GM12873 (cell line): ENCODE measurements at regions not wholly inside any gene's neighbourhood (a gene's known extent, or its start where the extent isn't known, plus 50 kb on each side); places are given as distances from the start of the nearest gene placed in this dataset.

ENCODE experiments used
- CTCF ChIP-seq: IDR thresholded peaks from 2 replicates; pipeline ENCODE4 v1.5.1; 2012; ENCODE audit warnings: low read depth, mild to moderate bottlenecking, moderate library complexity, low read length, control low read depth; ENCODE audit not compliant: insufficient read depth; ENCODE audit errors: missing control alignments

- no peak for TF ChIP-seq CTCF
These were observed 1701.2 kb upstream of the PCDH10 start for GRCh38 chr4:131447883-131448282.

- no peak for TF ChIP-seq CTCF
These were observed 1698.4 kb upstream of the PCDH10 start for GRCh38 chr4:131450572-131451209.

GRCh38 chr4:131459430-131460101, 1689.5 kb upstream of the PCDH10 start:
- TF ChIP-seq CTCF: no peak

GRCh38 chr4:131470360-131470759, 1678.7 kb upstream of the PCDH10 start:
- TF ChIP-seq CTCF: no peak

GRCh38 chr4:131488772-131489171, 1660.3 kb upstream of the PCDH10 start:
- no peak for TF ChIP-seq CTCF

- no peak for TF ChIP-seq CTCF
These were observed 1649.8 kb upstream of the PCDH10 start for GRCh38 chr4:131499141-131499873.

GRCh38 chr4:131509521-131509920, 1639.6 kb upstream of the PCDH10 start:
- no peak for TF ChIP-seq CTCF
